ENCODE measurements at regions not wholly inside any gene's neighbourhood (a gene's known extent, or its start where the extent isn't known, plus 50 kb on each side); places are given as distances from the start of the nearest gene placed in this dataset.

DNA sequence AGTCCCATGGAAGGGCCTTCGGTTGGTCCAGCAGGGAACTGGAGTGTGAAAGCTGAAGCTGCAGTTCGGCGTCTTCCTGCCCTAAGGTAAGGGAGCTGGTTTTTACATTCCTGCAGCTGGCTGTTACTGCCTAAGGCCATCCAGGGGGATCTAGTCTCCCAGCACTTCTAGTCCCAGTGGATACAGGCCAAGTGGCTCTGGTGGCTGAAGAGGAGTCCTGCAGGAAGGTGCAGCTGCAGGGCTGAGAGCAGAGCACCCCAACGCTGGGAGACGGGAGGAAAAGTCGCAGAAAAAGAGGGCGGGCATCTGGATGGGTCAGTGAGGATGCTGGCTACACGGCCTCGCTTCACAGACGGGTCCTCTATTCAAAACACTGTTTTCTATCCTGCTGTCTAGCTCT lies 225.0 kb upstream of the HS6ST1 start:
- no peak overlapping the region for H3K4me3 Mint-ChIP-seq
- H3K4me1 Mint-ChIP-seq, result no peaks in the 10 kb centered on the region
- intact Hi-C loops (cut with micrococcal nuclease), result no loop called here
- H3K27ac Mint-ChIP-seq, result no peak overlapping the region
- no peaks in the 10 kb centered on the region for H3K27me3 Mint-ChIP-seq
- peaks cover 8% of the 10 kb centered on the region for H3K9me3 Mint-ChIP-seq
- H3K36me3 Mint-ChIP-seq (ENCODE audit: low read depth), result no peaks in the 10 kb centered on the region
- no peak for DNase-seq

DNA sequence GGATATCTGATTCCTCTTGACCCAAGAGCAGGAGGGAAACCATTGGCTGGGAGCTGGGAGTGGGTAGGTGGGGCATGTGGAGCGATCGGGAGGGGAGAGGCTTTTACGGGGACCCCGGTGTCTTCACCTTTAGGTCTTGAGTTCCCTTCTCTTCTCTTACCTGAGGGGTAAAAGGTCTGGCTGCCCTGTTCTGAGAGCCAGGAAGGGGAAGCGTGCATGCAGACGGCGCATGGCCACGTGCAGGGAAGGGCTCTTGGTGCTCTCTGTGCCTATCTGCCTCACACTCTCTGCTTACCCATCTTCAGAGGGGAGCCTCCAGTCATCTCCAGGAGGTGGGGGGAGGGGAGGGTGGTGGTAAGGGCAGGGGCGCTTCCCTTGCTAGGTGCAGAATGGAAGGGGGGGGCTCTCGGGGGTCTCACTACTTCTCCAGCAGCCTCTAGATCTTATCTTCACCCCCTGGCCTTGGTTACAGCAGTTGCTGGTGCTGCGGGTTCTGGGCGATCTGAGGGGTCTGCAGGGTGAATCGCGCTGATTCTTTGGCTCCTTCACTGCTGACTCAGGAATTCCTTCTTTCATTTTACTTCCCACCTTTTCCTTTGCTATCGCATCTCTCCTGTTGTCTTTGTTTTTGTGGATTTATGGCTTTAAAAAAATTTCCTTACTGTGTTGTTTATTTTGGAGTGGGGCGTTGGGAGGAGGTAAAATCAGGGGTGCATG lies 225.8 kb upstream of the HS6ST1 start:
- Mint-ChIP-seq H3K36me3 (ENCODE audit: low read depth) (no peaks in the 10 kb centered on the region), H3K4me3 (no peak overlapping the region), H3K27ac (no peak overlapping the region), H3K9me3 (peaks cover 8% of the 10 kb centered on the region), H3K4me1 (no peaks in the 10 kb centered on the region), H3K27me3 (no peaks in the 10 kb centered on the region)
- intact Hi-C loops (cut with micrococcal nuclease), result no loop called here
- DNase-seq, result no peak

DNA sequence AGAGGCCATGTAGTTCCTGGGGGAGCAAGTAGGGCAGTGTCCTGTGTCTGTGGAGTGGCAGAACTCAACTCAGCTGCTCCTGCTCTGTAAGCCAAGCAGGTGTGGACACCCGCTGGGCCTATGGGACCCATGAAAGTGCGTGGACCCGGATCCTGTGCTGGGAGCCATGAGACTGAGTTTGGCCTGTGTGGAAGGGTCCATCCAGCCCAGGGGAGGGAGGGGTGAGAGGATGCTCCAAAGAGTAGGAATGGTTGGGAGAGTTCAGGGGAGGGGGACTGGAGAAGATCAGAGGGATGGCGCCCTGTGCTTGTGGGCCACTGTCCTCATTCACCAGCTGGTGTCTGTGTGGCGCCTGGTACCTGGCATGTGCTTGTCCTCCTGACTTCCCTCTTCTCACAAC lies 226.4 kb upstream of the HS6ST1 start:
- intact Hi-C loops (cut with micrococcal nuclease), result no loop called here
- Mint-ChIP-seq H3K36me3 (ENCODE audit: low read depth) (no peaks in the 10 kb centered on the region), H3K4me1 (no peaks in the 10 kb centered on the region), H3K9me3 (peaks cover 8% of the 10 kb centered on the region), H3K4me3 (no peak overlapping the region), H3K27ac (no peak overlapping the region), H3K27me3 (no peaks in the 10 kb centered on the region)
- DNase-seq, result no peak

DNA sequence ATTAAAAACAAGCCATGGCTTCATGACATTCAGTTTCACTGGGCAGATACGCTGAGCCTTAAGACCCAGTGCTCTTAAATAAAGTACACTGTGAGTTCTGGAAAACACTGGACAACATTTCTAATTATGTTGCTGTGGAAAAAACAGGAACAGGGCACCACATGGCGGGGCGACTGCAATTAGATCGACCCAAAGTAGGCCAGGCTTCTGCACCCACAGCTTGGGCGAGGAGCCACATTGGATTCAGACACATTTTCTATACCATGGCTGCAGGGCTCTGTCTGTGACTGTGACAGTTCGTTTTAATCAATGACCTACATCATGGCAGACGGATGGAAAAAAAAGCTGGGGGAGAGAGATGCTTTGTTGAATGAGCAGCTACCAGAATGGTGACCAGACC lies 227.2 kb upstream of the HS6ST1 start:
- intact Hi-C loops (cut with micrococcal nuclease), result no loop called here
- Mint-ChIP-seq H3K36me3 (ENCODE audit: low read depth) (no peaks in the 10 kb centered on the region), H3K4me3 (no peak overlapping the region), H3K9me3 (peaks cover 8% of the 10 kb centered on the region), H3K27ac (no peak overlapping the region), H3K27me3 (no peaks in the 10 kb centered on the region), H3K4me1 (no peaks in the 10 kb centered on the region)
- DNase-seq, result no peak

DNA sequence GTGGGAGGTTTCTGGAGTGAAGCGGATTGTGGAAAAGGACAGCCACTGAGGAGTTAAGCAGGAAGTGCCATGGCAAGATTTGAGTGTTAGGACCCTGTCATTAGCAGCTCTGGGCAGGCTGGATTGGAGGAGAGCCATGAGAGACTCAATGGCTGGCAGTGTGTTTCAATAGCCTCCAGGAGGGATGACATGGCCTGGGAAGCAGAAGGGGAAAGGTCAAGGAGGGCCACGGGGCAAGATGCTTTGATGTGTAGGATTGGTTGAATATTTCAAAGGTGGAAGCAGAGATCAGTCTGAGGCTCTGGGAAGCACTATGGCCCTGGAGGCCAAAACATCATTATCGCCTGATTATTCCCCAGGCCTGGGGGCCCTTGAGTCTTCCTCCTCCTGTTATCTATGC lies 229.0 kb upstream of the HS6ST1 start:
- Mint-ChIP-seq H3K27me3 (no peaks in the 10 kb centered on the region), H3K4me3 (no peak overlapping the region), H3K36me3 (ENCODE audit: low read depth) (no peaks in the 10 kb centered on the region), H3K9me3 (peaks cover 8% of the 10 kb centered on the region), H3K4me1 (no peaks in the 10 kb centered on the region), H3K27ac (no peak overlapping the region)
- DNase-seq, result no peak
- intact Hi-C loops (cut with micrococcal nuclease), result no loop called here

DNA sequence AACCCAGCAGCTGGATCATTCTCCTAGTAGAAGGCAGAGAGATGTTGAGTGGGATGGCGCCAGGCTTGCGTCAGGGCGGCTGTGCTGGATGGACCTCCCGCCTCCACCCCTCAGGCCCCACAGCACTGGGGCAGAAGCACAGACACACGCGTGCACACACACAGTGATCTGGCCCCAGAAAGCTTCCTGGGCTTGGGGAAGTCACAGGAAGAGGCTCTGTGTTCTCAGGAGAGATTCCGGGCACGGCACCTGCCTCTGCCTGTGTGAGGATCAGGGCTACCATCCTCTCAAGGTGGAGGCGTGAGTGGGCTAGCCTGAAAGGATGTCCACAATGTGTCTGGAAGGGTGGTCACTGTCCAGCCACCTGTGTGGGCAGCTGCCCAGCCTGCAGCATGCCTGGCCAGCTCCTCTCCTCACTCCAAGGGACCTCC lies 229.8 kb upstream of the HS6ST1 start:
- Mint-ChIP-seq H3K4me1 (no peaks in the 10 kb centered on the region), H3K27me3 (no peaks in the 10 kb centered on the region), H3K4me3 (no peak overlapping the region), H3K9me3 (peaks cover 8% of the 10 kb centered on the region), H3K27ac (no peak overlapping the region), H3K36me3 (ENCODE audit: low read depth) (no peaks in the 10 kb centered on the region)
- intact Hi-C loops (cut with micrococcal nuclease), result no loop called here
- no peak for DNase-seq

DNA sequence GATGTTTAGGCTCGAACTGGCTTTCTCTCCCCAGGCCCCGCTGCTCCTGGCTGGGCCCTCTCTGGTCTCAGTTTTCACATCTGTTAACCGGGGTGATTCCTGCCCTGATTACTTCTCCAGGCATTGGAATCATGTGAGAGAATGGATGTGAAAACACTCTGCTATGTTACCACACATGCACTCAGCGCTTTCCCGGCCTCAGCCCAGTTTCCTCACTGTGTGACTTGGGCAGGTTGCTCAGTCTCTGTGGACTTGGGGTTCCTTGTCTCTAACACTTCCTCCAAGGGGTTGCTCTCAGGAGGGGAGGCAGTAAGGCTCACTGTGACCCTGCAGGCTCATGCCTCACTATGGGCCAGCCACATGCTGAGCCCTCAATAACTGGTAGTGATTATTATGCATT lies 230.4 kb upstream of the HS6ST1 start:
- Mint-ChIP-seq H3K4me1 (no peaks in the 10 kb centered on the region), H3K27me3 (no peaks in the 10 kb centered on the region), H3K36me3 (ENCODE audit: low read depth) (no peaks in the 10 kb centered on the region), H3K4me3 (no peak overlapping the region), H3K9me3 (peaks cover 8% of the 10 kb centered on the region), H3K27ac (no peak overlapping the region)
- DNase-seq, result no peak
- intact Hi-C loops (cut with micrococcal nuclease), result no loop called here

DNA sequence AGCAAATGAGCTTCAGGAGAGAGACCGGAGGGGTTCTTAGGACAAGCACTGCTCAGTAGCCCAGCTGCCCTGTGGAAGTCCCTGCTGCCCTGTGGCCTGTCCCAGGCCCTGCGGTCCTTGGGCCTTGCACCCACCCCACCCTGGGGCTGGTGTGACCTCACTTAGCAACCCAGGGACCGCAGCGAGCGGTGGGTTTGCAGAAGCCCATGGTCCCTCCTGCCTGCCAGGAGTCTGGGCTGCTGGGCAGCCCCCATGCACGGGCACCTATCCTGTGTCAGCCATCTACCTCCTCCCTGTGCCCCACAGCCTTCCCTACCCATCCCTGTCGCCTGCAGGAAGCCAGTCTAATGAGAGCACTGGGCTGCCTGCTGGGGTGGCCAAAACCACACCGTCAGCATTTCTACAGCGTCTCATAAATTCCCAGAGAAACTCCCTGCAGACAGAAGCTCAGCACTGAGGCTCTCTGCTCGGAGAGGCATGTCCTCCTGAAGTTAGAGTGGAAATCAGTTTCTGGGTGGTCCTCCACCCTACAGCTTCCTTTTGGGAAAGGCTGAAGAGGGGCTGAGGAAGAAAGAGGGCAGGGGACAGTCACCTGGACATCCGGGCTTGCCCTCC lies 231.1 kb upstream of the HS6ST1 start:
- intact Hi-C loops (cut with micrococcal nuclease), result no loop called here
- peaks cover 8% of the 10 kb centered on the region for H3K9me3 Mint-ChIP-seq
- H3K4me3 Mint-ChIP-seq, result no peak overlapping the region
- H3K36me3 Mint-ChIP-seq (ENCODE audit: low read depth), result no peaks in the 10 kb centered on the region
- DNase-seq, result no peak
- H3K27ac Mint-ChIP-seq, result no peak overlapping the region
- no peaks in the 10 kb centered on the region for H3K27me3 Mint-ChIP-seq
- no peaks in the 10 kb centered on the region for H3K4me1 Mint-ChIP-seq

DNA sequence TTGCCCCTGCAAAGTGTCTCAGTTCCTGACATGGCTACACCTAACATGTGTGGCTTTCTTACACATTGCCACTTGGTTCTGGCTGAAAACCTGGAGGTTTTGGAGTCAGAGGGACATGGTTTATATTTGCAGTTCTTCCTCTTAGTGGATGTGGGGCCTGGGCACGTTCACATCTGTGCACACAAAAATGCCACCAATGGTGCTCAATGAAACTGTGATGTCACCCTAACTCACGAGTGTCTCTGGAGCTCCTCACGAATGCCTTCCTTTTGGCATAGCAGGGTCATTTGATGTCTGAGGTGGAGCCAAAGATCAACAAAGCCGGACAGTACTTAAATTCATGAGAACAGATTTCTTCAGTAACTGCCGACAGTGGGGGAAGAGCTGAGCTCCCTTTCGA lies 231.7 kb upstream of the HS6ST1 start:
- intact Hi-C loops (cut with micrococcal nuclease), result no loop called here
- no peaks in the 10 kb centered on the region for H3K4me1 Mint-ChIP-seq
- no peaks in the 10 kb centered on the region for H3K27me3 Mint-ChIP-seq
- H3K4me3 Mint-ChIP-seq, result no peak overlapping the region
- no peaks in the 10 kb centered on the region for H3K36me3 Mint-ChIP-seq (ENCODE audit: low read depth)
- H3K27ac Mint-ChIP-seq, result no peak overlapping the region
- DNase-seq, result no peak
- H3K9me3 Mint-ChIP-seq, result peaks cover 8% of the 10 kb centered on the region

DNA sequence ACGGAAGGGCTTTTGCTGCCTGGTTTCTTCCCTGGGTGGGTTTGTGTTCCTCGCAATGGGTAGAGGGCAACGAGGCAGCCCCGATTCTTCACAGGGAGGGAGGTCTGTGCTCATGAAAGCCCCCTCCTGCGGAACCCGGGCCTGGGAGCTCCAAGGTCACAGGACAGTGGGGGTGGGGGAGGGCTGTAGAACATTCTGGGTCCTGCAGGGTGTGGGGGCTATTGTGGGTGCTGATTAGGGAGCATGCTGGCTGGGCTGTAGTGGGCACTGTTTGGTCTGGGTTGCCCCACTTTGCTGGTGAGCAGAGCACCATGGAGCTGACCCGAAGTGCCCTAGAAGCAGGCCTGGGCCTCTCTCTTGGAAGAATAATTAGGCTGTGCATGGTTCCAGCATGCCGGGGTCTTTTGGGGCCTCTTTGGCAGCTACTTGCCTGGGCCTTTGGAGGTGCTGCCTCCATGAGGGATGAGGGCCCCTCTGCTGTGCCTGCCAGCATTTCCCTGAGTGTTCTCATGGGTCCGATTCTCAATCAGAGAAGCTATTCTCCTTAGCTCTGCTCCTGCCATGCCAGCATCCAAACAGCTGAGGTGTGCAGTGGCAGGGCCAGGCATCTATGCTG lies 232.2 kb upstream of the HS6ST1 start:
- no peaks in the 10 kb centered on the region for H3K27me3 Mint-ChIP-seq
- H3K27ac Mint-ChIP-seq, result no peak overlapping the region
- H3K4me3 Mint-ChIP-seq, result no peak overlapping the region
- H3K4me1 Mint-ChIP-seq, result no peaks in the 10 kb centered on the region
- no peak for DNase-seq
- H3K36me3 Mint-ChIP-seq (ENCODE audit: low read depth), result no peaks in the 10 kb centered on the region
- H3K9me3 Mint-ChIP-seq, result peaks cover 8% of the 10 kb centered on the region
- intact Hi-C loops (cut with micrococcal nuclease), result no loop called here

DNA sequence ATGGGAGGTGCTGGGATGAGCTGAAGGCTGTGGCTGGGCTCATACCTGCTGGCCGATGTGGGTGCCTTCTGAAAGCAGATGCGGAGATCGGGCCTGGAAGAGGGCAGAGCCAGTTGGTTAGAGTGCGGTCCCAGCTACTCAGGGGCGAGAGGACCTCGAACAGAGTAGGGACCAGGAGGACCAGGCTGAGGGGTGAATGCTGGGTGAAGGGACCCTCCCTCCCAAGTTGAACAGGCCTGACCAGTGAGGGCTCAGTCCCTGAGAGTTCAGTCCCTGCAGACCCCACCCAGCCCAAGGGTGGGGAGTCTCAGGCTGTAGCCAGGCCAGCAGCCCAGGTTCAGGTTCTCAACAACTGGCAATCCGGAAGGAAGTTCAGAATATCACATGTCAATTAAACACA lies 232.8 kb upstream of the HS6ST1 start:
- Mint-ChIP-seq H3K9me3 (peaks cover 6% of the 10 kb centered on the region), H3K4me3 (no peak overlapping the region), H3K27me3 (no peaks in the 10 kb centered on the region), H3K36me3 (ENCODE audit: low read depth) (no peaks in the 10 kb centered on the region), H3K27ac (no peak overlapping the region), H3K4me1 (no peaks in the 10 kb centered on the region)
- DNase-seq, result no peak
- intact Hi-C loops (cut with micrococcal nuclease), result no loop called here

DNA sequence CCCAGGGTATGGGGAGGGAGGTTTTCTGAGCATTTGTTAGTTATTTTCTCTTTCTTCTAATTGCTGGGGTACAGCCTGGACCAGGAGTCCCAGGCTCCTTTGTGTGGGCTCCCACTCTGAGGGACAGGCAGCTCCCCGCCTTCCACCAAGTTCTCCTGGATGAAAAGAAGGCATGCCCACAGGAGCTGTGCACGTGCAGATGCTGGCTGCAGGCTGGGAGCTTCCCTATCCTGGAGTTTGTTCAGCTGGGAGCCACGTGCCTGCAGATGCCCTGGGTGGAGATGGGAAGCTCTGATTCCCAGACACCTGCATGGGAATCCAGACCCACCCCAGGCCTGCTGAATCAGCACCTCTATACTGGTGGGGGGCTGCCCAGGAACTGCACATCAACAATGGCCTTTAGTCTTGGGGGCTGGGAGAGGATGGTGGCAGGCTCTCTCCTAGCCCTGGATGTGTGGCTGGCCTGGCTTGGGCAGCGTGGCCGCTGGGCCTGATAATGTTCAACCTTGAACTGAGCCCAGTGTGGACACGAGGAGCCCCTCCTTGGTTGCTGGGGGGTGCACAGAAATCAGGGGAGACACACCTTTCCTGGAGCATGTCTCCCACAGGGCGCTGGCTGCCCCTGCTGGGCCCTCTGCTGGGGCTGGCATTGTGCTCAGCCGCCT lies 233.6 kb upstream of the HS6ST1 start:
- Mint-ChIP-seq H3K4me3 (no peak overlapping the region), H3K27ac (no peak overlapping the region), H3K4me1 (no peaks in the 10 kb centered on the region), H3K27me3 (no peaks in the 10 kb centered on the region), H3K9me3 (no peaks in the 10 kb centered on the region), H3K36me3 (ENCODE audit: low read depth) (no peaks in the 10 kb centered on the region)
- DNase-seq, result no peak
- intact Hi-C loops (cut with micrococcal nuclease), result loop anchor here (2.0 kb wide), 1 partner anchor 31 kb away; no protein-coding TSS in a partner anchor

DNA sequence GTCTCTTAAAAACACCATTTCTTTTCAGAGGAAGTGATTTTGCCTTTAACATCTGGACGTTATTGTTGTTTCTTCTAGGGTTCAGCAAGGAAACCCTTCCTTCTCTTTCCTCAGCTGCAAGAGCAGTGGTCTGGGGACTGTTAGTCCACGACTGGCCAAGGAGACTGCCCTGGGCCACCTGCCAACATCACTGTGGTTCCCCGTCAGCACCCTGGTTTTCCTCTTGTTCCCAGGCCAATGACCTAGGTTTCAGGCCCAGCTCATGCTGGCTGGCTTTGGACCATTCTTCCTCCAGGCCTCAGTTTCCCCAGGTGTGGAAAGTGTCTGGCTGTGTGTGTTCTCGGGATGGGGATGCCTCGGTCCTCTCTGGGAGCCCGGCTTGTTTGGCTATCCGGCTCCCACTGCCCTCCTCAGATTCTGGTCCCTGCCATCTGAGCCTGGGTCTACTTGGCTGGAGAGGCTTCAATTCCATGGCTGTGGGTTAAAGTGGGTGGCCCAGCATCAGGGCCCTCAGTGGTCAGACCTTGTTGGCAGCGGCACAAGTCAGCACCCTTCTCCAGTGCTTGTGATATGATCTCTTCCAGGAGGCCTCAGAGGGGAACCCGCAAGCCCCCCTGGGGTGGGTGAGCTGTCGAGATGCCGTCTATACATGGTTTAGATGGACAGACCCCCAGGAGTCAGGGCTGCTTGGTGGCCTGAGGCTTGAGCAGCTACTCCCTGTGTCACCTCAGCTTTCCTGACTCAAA lies 234.3 kb upstream of the HS6ST1 start:
- H3K27me3 Mint-ChIP-seq, result no peaks in the 10 kb centered on the region
- no peaks in the 10 kb centered on the region for H3K36me3 Mint-ChIP-seq (ENCODE audit: low read depth)
- no peaks in the 10 kb centered on the region for H3K9me3 Mint-ChIP-seq
- H3K4me3 Mint-ChIP-seq, result no peak overlapping the region
- H3K4me1 Mint-ChIP-seq, result no peaks in the 10 kb centered on the region
- DNase-seq, result no peak
- intact Hi-C loops (cut with micrococcal nuclease), result loop anchor here (2.0 kb wide), 1 partner anchor 32 kb away; no protein-coding TSS in a partner anchor
- H3K27ac Mint-ChIP-seq, result no peak overlapping the region
